Activated CD4-positive, alpha-beta memory T cell treated with anti-CD3 and anti-CD28 coated beads, Interleukin-2, amount 10 ng/mL, durations not matched to agents 7 days and 5 days (primary cell): ENCODE measurements at regions not wholly inside any gene's neighbourhood (a gene's known extent, or its start where the extent isn't known, plus 50 kb on each side); places are given as distances from the start of the nearest gene placed in this dataset.

Source experiments
- CTCF ChIA-PET: fragments of 350-600 bp; sonication (Branson Sonifier 250); formaldehyde crosslinking; loops from one replicate; lab custom pipeline; 2021; ENCODE audit warnings: antibody characterized with exemption, inconsistent platforms; lab: Charles Lee
- POLR2A ChIA-PET: fragments of 350-600 bp; sonication (Branson Sonifier 250); formaldehyde crosslinking; loops from one replicate; lab custom pipeline; 2021; ENCODE audit warnings: antibody characterized with exemption; lab: Charles Lee
- DNase-seq: peaks from one replicate; pipeline ENCODE4 v3.0.0-alpha.2; 2020
- H3K27ac Mint-ChIP-seq: one replicate; pipeline ENCODE4 v1.8.0; 2021; ENCODE audit warnings: mild to moderate bottlenecking, mixed read lengths
- H3K27me3 Mint-ChIP-seq: one replicate; pipeline ENCODE4 v1.8.0; 2021; ENCODE audit warnings: mixed read lengths
- H3K36me3 Mint-ChIP-seq: one replicate; pipeline ENCODE4 v1.8.0; 2021; ENCODE audit warnings: low read depth, mixed read lengths
- H3K4me1 Mint-ChIP-seq: one replicate; pipeline ENCODE4 v1.8.0; 2021; ENCODE audit warnings: mixed read lengths
- H3K4me3 Mint-ChIP-seq: one replicate; pipeline ENCODE4 v1.8.0; 2021; ENCODE audit warnings: mild to moderate bottlenecking, mixed read lengths
- H3K9me3 Mint-ChIP-seq: one replicate; pipeline ENCODE4 v1.8.0; 2021; ENCODE audit warnings: mixed read lengths

DNA sequence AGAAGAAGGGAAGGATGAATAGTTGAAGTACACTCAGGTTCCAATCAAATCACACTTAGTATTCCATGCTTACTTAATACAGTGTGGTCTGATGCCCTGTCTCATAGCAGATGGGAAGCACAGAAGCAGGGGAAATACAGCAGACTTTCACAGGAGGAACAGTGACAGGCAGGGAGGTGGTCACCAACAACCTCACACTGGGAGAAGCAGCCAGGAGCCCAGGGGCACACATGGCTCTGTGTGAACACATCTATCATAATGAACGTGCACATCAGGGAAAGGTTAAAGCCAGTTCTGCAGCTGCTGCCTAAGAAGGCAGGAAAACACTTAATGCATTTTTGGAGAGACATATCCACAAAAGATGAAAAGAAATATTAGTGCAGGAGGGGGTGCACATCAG lies 312.3 kb downstream of the MED10 start:
- Mint-ChIP-seq H3K4me3 (no peak overlapping the region), H3K27me3 (no peaks in the 10 kb centered on the region), H3K36me3 (no peaks in the 10 kb centered on the region), H3K9me3 (no peaks in the 10 kb centered on the region), H3K27ac (no peak overlapping the region), H3K4me1 (no peaks in the 10 kb centered on the region)
- no peak for DNase-seq
- POLR2A ChIA-PET = no interaction called here
- CTCF ChIA-PET = no interaction called here

GRCh38 chr5:6059137-6059800 lies 319.1 kb downstream of the MED10 start:
- no peaks in the 10 kb centered on the region for H3K9me3 Mint-ChIP-seq
- CTCF ChIA-PET = no interaction called here
- no peak for DNase-seq
- no peaks in the 10 kb centered on the region for H3K27me3 Mint-ChIP-seq
- H3K4me1 Mint-ChIP-seq = no peaks in the 10 kb centered on the region
- no peak overlapping the region for H3K4me3 Mint-ChIP-seq
- POLR2A ChIA-PET = no interaction called here
- no peaks in the 10 kb centered on the region for H3K36me3 Mint-ChIP-seq
- H3K27ac Mint-ChIP-seq = no peak overlapping the region

DNA sequence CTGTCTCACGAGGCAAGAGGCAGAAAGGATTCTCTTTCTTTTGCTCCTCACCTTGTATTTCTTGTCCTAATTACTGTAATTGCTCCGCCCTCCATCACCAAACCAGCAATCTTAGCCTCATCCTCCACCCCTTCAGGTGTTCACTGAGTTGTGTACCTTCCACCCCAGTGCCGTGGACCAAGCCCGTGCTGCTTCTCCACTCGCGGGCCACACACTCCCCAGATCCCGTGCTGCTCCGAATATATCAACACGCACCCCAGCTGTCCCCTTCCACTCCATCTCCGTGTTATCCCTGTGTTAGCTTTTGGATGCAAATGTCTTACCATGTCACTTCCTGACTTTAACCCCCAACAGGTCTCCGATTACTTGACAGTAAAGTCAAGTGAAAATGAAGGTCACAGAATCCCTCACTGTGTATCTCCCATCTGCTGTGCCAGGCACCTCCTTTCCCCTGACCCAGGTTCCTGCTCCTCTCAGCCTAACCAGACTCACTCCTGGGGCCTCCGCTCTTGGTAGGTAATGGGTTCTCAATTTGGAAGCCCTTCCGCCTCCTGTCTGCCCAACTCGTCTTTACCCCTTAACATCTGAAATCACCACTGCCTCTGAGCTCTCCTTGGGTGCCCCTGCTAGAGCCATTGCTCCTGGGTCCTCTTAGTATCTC lies 320.2 kb downstream of the MED10 start:
- DNase-seq = no peak
- H3K36me3 Mint-ChIP-seq = no peaks in the 10 kb centered on the region

GRCh38 chr5:6056280-6056679 lies 322.1 kb downstream of the MED10 start:
- Mint-ChIP-seq H3K4me1 (no peaks in the 10 kb centered on the region), H3K27me3 (no peaks in the 10 kb centered on the region), H3K36me3 (no peaks in the 10 kb centered on the region), H3K4me3 (no peak overlapping the region), H3K9me3 (no peaks in the 10 kb centered on the region), H3K27ac (no peak overlapping the region)
- DNase-seq = no peak
- ChIA-PET POLR2A (no interaction called here), CTCF (no interaction called here)

More for the DNA sequence above, 320.2 kb downstream of the MED10 start:
- CTCF ChIA-PET = no interaction called here
- H3K27ac Mint-ChIP-seq = no peak overlapping the region
- no peak overlapping the region for H3K4me3 Mint-ChIP-seq
- POLR2A ChIA-PET = no interaction called here
- H3K4me1 Mint-ChIP-seq = no peaks in the 10 kb centered on the region
- H3K9me3 Mint-ChIP-seq = no peaks in the 10 kb centered on the region
- H3K27me3 Mint-ChIP-seq = no peaks in the 10 kb centered on the region

- DNase-seq = no peak
- Mint-ChIP-seq H3K9me3 (no peaks in the 10 kb centered on the region), H3K27ac (no peak overlapping the region), H3K27me3 (no peaks in the 10 kb centered on the region), H3K4me1 (no peaks in the 10 kb centered on the region), H3K4me3 (no peak overlapping the region), H3K36me3 (no peaks in the 10 kb centered on the region)
- ChIA-PET CTCF (no interaction called here), POLR2A (no interaction called here)
Observed at GRCh38 chr5:6049662-6050061, 328.7 kb downstream of the MED10 start.

- CTCF ChIA-PET = no interaction called here
- Mint-ChIP-seq H3K27ac (no peak overlapping the region), H3K4me3 (no peak overlapping the region), H3K36me3 (no peaks in the 10 kb centered on the region), H3K27me3 (no peaks in the 10 kb centered on the region), H3K4me1 (no peaks in the 10 kb centered on the region), H3K9me3 (no peaks in the 10 kb centered on the region)
- no peak for DNase-seq
- POLR2A ChIA-PET = no interaction called here
Observed at GRCh38 chr5:6048746-6049145, 329.6 kb downstream of the MED10 start.

- Mint-ChIP-seq H3K9me3 (no peaks in the 10 kb centered on the region), H3K4me3 (no peak overlapping the region), H3K27ac (no peak overlapping the region), H3K4me1 (no peaks in the 10 kb centered on the region), H3K36me3 (no peaks in the 10 kb centered on the region), H3K27me3 (no peaks in the 10 kb centered on the region)
- ChIA-PET POLR2A (no interaction called here), CTCF (no interaction called here)
- DNase-seq = no peak
Observed at GRCh38 chr5:6046296-6046967, 331.9 kb downstream of the MED10 start.

- ChIA-PET POLR2A (no interaction called here), CTCF (interaction anchor here (1.0 kb wide), 1 partner anchor 15 kb away, joined by 3 read pairs; no protein-coding TSS in a partner anchor)
- Mint-ChIP-seq H3K36me3 (no peaks in the 10 kb centered on the region), H3K27ac (no peak overlapping the region), H3K4me3 (no peak overlapping the region), H3K27me3 (no peaks in the 10 kb centered on the region), H3K4me1 (no peaks in the 10 kb centered on the region), H3K9me3 (no peaks in the 10 kb centered on the region)
- DNase-seq = no peak
Observed at GRCh38 chr5:6043491-6044310, 334.6 kb downstream of the MED10 start.

DNA sequence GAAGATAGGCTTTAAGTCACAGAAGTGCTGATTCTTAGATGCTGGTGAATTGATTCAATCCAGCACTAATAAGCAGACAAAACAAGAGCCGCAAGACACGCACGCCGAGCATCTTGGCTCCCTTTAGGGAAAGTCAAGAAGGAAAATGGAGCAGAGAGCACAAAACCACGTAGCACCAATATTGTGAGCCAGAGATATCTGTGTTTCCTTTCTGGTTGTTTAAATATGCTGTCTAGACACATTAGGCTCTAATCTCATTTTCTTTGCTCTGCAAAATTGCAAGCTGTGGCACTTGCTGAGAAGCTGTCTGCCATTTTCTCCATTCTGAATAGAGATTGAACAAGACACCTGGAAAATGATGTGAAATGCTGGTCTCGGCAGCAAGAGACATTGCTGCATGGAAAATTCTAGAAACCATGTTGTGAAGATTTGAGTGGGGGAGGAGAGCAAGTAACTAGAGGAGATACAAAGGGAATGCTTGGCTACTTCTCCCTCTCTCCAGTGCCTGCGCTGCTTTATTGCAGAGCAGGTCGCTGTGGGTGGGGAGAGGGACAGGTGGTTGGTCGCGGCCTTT lies 336.3 kb downstream of the MED10 start:
- ChIA-PET CTCF (no interaction called here), POLR2A (no interaction called here)
- no peaks in the 10 kb centered on the region for H3K36me3 Mint-ChIP-seq
- no peak overlapping the region for H3K4me3 Mint-ChIP-seq
- DNase-seq = no peak
- no peaks in the 10 kb centered on the region for H3K9me3 Mint-ChIP-seq
- H3K27ac Mint-ChIP-seq = no peak overlapping the region
- no peaks in the 10 kb centered on the region for H3K4me1 Mint-ChIP-seq
- no peaks in the 10 kb centered on the region for H3K27me3 Mint-ChIP-seq

DNA sequence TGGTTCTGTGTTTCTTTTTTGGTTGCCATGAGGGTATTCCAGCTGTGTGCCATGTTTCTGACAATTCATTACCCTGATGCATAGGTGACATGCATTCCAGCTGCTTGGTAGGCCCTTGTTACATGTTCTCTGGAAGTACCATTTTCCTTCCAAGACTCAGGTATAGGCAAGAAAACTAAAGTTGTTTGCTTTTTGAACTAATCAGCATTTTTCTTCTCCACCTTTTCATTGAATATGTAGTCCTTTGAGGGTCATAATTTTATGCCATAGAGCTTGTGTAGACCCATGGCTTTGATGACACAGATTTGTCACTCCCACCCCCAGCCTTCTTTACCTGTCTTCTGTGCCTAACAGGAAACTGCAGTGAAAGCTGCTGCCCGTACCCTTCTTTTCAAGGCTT lies 339.2 kb downstream of the MED10 start:
- Mint-ChIP-seq H3K9me3 (no peaks in the 10 kb centered on the region), H3K4me3 (no peak overlapping the region), H3K27ac (no peak overlapping the region), H3K27me3 (no peaks in the 10 kb centered on the region), H3K4me1 (no peaks in the 10 kb centered on the region), H3K36me3 (no peaks in the 10 kb centered on the region)
- ChIA-PET CTCF (no interaction called here), POLR2A (no interaction called here)
- no peak for DNase-seq

DNA sequence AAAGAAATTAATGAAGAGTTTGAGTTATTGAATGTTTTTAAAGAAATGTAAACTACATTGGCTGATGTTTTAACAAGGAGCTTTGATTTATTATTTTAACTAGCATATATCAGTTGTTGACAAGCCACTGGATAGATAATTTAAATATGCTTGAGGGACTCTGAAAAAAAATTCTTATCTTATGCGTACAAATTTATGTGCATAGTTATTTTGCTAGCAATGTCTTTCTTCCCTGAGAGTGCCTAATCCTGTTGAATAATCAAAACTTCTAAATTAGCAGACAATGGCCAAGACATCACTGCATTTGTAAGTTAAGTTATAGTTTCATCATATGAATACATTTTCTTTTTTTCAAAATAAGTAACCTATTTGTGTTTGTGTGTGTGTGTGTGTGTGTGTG lies 342.3 kb downstream of the MED10 start:
- ChIA-PET POLR2A (no interaction called here), CTCF (no interaction called here)
- Mint-ChIP-seq H3K9me3 (no peaks in the 10 kb centered on the region), H3K4me1 (no peaks in the 10 kb centered on the region), H3K27me3 (no peaks in the 10 kb centered on the region), H3K27ac (no peak overlapping the region), H3K4me3 (no peak overlapping the region), H3K36me3 (no peaks in the 10 kb centered on the region)
- no peak for DNase-seq

- Mint-ChIP-seq H3K4me3 (no peak overlapping the region), H3K4me1 (no peaks in the 10 kb centered on the region), H3K9me3 (no peaks in the 10 kb centered on the region), H3K27me3 (no peaks in the 10 kb centered on the region), H3K27ac (no peak overlapping the region), H3K36me3 (no peaks in the 10 kb centered on the region)
- ChIA-PET POLR2A (no interaction called here), CTCF (no interaction called here)
- no peak for DNase-seq
Observed at GRCh38 chr5:6029811-6030271, 348.5 kb downstream of the MED10 start.
